Keratinocyte (primary cell): ENCODE measurements at regions not wholly inside any gene's neighbourhood (a gene's known extent, or its start where the extent isn't known, plus 50 kb on each side); places are given as distances from the start of the nearest gene placed in this dataset.

ENCODE experiments used
- DNase-seq: peaks from one replicate; pipeline ENCODE4 v3.0.0-alpha.2; 2011; ENCODE audit warnings: low read depth, missing footprints, low spot score
- FAIRE-seq: peaks from 2 replicates; lab custom pipeline; 2011; peaks lifted over from hg19 to GRCh38; lab: Jason Lieb, UNC
- H2AFZ ChIP-seq: 2 replicates; pipeline ENCODE4 v1.6.0; 2012; ENCODE audit warnings: low read length, control low read depth, inconsistent platforms; ENCODE audit not compliant: control insufficient read depth
- H3K27ac ChIP-seq: 2 replicates; pipeline ENCODE4 v1.5.1; 2011; ENCODE audit warnings: low read length; ENCODE audit not compliant: control insufficient read depth, insufficient read depth
- H3K27me3 ChIP-seq: 3 replicates; pipeline ENCODE4 v1.6.0; 2011; ENCODE audit warnings: low read length; ENCODE audit not compliant: control insufficient read depth, insufficient read depth; ENCODE audit errors: extremely low read depth
- H3K36me3 ChIP-seq, 2 experiments: 2 replicates in 1 of 2; 3 replicates in 1 of 2; pipeline ENCODE4 v1.5.1; 2011; ENCODE audit warnings: low read length in 2 of 2, mild to moderate bottlenecking in 1 of 2; ENCODE audit not compliant: control insufficient read depth in 2 of 2, insufficient read depth in 2 of 2; ENCODE audit errors: extremely low read depth in 1 of 2
- H3K4me1 ChIP-seq: 3 replicates; pipeline ENCODE4 v1.5.1; 2011; ENCODE audit warnings: low read length; ENCODE audit not compliant: control insufficient read depth, insufficient read depth; ENCODE audit errors: extremely low read depth
- H3K4me2 ChIP-seq: 3 replicates; pipeline ENCODE4 v1.6.0; 2011; ENCODE audit warnings: low read depth, low read length; ENCODE audit not compliant: control insufficient read depth, insufficient read depth; ENCODE audit errors: extremely low read depth
- H3K4me3 ChIP-seq, 3 experiments: fragments of 200-600 bp in 1 of 3; sonication (generic) in 1 of 3; 2 replicates in 2 of 3; 3 replicates in 1 of 3; pipeline ENCODE4 v1.5.1; 2011 to 2016; ENCODE audit warnings: low read length in 3 of 3, mild to moderate bottlenecking in 3 of 3, control low read depth in 2 of 3, inconsistent platforms in 1 of 3, low read depth in 1 of 3, mixed read lengths in 1 of 3, mixed run types in 1 of 3, moderate library complexity in 1 of 3; ENCODE audit not compliant: control insufficient read depth in 2 of 3, insufficient read depth in 2 of 3; ENCODE audit errors: extremely low read depth in 1 of 3
- H3K79me2 ChIP-seq: 2 replicates; pipeline ENCODE4 v1.6.0; 2012; ENCODE audit warnings: low read length; ENCODE audit not compliant: control insufficient read depth, insufficient read depth
- H3K9ac ChIP-seq: 3 replicates; pipeline ENCODE4 v1.6.0; 2011; ENCODE audit warnings: low read length; ENCODE audit not compliant: control insufficient read depth, insufficient read depth; ENCODE audit errors: extremely low read depth
- H3K9me1 ChIP-seq: 3 replicates; pipeline ENCODE4 v1.6.0; 2011; ENCODE audit warnings: low read length; ENCODE audit not compliant: control insufficient read depth, insufficient read depth; ENCODE audit errors: extremely low read depth
- H3K9me3 ChIP-seq: 2 replicates; pipeline ENCODE4 v1.5.1; 2012; ENCODE audit warnings: low read depth, low read length; ENCODE audit not compliant: control insufficient read depth
- H4K20me1 ChIP-seq: 3 replicates; pipeline ENCODE4 v1.6.0; 2011; ENCODE audit warnings: low read length; ENCODE audit not compliant: control insufficient read depth, insufficient read depth; ENCODE audit errors: extremely low read depth
- EZH2 ChIP-seq: IDR thresholded peaks from one replicate; pipeline ENCODE4 v1.6.1; 2012; ENCODE audit warnings: inconsistent platforms, mild to moderate bottlenecking, low read length, moderate library complexity
- dilution Hi-C: fragments of 300-500 bp; cut with MboI; formaldehyde crosslinking; loops from one replicate; pipeline ENCODE4 v1.7.0; 2020; ENCODE audit warnings: low sequenced_read_pairs; ENCODE audit not compliant: extremely low pct_ligation_motif_present
- TF ChIP-seq, protein P1 (sequence below), 3 experiments: IDR thresholded peaks in 1 of 3; conservative IDR thresholded peaks in 1 of 3; optimal IDR thresholded peaks in 1 of 3; 2 replicates in 2 of 3; 3 replicates in 1 of 3; pipeline versions ENCODE3 to v1.5.1; 2011; ENCODE audit warnings: low read length in 3 of 3, mild to moderate bottlenecking in 3 of 3, moderate library complexity in 2 of 3, control low read depth in 1 of 3, inconsistent platforms in 1 of 3; ENCODE audit not compliant: insufficient read depth in 2 of 3; ENCODE audit errors: extremely low read depth in 1 of 3

DNA sequence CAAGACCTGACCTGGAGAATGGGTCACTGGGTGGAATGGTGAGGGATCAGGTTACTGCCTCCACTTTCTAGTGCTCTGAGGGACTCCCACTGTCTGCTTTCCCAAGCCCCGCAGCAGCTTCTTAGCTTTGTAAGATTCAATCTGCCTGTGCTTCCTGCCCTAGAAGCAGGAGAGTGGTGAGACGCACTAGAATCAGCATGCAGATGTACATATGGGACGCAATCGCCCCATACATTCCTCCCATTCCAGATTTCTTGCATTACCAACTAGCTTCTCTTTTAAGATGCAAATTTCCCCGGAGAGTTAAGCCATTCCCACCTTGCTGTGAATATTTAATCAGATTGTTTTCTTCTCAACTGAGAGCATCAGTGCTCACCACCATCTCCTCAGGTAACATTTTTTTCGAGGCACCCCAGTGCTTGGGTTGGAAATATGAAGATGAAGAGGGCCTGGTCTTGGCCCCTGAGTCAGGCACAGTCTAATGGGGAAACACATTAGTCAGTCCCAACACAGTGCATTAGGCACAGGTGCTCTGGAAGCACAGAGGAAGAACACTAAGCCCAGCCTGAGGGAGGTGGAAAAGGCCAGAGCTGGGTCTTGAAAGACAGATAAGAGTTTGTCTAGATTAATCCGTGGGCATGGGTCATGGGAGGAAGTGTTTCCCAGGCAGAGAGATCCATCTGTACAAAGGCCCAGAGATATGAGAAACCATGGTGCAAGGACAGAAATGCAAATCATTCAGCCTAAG, 66.7 kb upstream of the PRPS1 start:
- DNase-seq (no peak), FAIRE-seq (no peak)
- Histone ChIP-seq H3K4me2 (no peak overlapping the region), H3K79me2 (no peaks in the 10 kb centered on the region), H3K36me3 (no peaks in the 10 kb centered on the region), H3K9me3 (no peaks in the 10 kb centered on the region), H2AFZ (no peak overlapping the region), H3K27ac (no peak overlapping the region), H3K9me1 (no peaks in the 10 kb centered on the region), H3K27me3 (peaks cover 3% of the 10 kb centered on the region), H4K20me1 (no peaks in the 10 kb centered on the region), H3K9ac (no peak overlapping the region), H3K4me1 (no peaks in the 10 kb centered on the region), H3K4me3 (no peak overlapping the region)
- TF ChIP-seq, protein P1, sequence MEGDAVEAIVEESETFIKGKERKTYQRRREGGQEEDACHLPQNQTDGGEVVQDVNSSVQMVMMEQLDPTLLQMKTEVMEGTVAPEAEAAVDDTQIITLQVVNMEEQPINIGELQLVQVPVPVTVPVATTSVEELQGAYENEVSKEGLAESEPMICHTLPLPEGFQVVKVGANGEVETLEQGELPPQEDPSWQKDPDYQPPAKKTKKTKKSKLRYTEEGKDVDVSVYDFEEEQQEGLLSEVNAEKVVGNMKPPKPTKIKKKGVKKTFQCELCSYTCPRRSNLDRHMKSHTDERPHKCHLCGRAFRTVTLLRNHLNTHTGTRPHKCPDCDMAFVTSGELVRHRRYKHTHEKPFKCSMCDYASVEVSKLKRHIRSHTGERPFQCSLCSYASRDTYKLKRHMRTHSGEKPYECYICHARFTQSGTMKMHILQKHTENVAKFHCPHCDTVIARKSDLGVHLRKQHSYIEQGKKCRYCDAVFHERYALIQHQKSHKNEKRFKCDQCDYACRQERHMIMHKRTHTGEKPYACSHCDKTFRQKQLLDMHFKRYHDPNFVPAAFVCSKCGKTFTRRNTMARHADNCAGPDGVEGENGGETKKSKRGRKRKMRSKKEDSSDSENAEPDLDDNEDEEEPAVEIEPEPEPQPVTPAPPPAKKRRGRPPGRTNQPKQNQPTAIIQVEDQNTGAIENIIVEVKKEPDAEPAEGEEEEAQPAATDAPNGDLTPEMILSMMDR (optimal IDR thresholded peaks at IDR 0.05 in 1 of 3, IDR thresholded peaks at IDR 0.05 in 1 of 3, conservative IDR thresholded peaks at IDR 0.05 in 1 of 3; ENCODE audit: extremely low read depth in 1 of 3, insufficient read depth in 2 of 3, low read length in 3 of 3), result no peak
- TF ChIP-seq EZH2, result no peak
- dilution Hi-C loops, result no loop called here

DNA sequence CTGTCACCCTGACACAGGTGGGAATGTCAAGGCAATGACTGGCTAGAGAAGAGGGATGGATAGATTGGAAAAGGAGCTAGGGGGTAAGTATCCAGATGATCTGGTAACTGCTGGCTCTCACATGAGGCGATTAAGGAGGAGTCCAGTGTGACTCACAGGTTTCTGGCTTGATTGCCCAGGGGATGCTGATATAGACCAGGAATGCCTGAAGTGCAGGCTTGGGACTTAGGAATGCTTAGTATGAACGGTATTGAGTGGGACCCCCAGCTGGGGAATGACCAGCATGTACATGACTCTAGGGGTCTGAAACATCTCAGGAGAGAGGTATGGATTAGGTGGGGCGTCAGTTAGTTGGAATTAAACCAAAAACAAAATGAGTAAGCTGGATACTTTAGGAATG, 65.8 kb upstream of the PRPS1 start:
- TF ChIP-seq, protein P1 (optimal IDR thresholded peaks at IDR 0.05 in 1 of 3, IDR thresholded peaks at IDR 0.05 in 1 of 3, conservative IDR thresholded peaks at IDR 0.05 in 1 of 3; ENCODE audit: extremely low read depth in 1 of 3, insufficient read depth in 2 of 3, low read length in 3 of 3), result no peak
- no peak for TF ChIP-seq EZH2
- H3K27me3 ChIP-seq, result peaks cover 3% of the 10 kb centered on the region
- no peak overlapping the region for H3K4me3 ChIP-seq
- H3K9ac ChIP-seq, result no peak overlapping the region
- no peak overlapping the region for H3K4me2 ChIP-seq
- no peaks in the 10 kb centered on the region for H3K9me3 ChIP-seq
- H4K20me1 ChIP-seq, result no peaks in the 10 kb centered on the region
- H3K4me1 ChIP-seq, result no peaks in the 10 kb centered on the region
- no peaks in the 10 kb centered on the region for H3K9me1 ChIP-seq
- dilution Hi-C loops, result no loop called here
- no peak overlapping the region for H2AFZ ChIP-seq
- no peak overlapping the region for H3K27ac ChIP-seq
- no peaks in the 10 kb centered on the region for H3K36me3 ChIP-seq
- DNase-seq (no peak), FAIRE-seq (no peak)
- no peaks in the 10 kb centered on the region for H3K79me2 ChIP-seq
